Spleen (tissue), 11 donors: ENCODE measurements at regions not wholly inside any gene's neighbourhood (a gene's known extent, or its start where the extent isn't known, plus 50 kb on each side); places are given as distances from the start of the nearest gene placed in this dataset.

Experiments
- DNase-seq: peaks from one replicate; pipeline ENCODE4 v3.0.0-alpha.2; 2020
- H3K27ac ChIP-seq, 8 donors: fragments of 200-600 bp; sonication (generic) in 7 of 8; 1 replicate in 4 of 8; 2 replicates in 4 of 8; pipeline versions ENCODE4 v1.5.0 to v1.8.0; 2016 to 2021; ENCODE audit warnings: inconsistent platforms in 4 of 8, mild to moderate bottlenecking in 4 of 8, moderate library complexity in 1 of 8
- H3K27me3 ChIP-seq, 7 donors: fragments of 200-600 bp; sonication (generic) in 6 of 7; replicated peaks in 1 of 7; 1 replicate in 4 of 7; 2 replicates in 3 of 7; pipeline versions ENCODE4 v1.5.0 to v1.8.0; 2016 to 2021; ENCODE audit warnings: inconsistent platforms in 3 of 7, mild to moderate bottlenecking in 1 of 7
- H3K36me3 ChIP-seq, 6 donors: fragments of 200-600 bp; sonication (generic) in 5 of 6; 1 replicate in 4 of 6; 2 replicates in 2 of 6; pipeline versions ENCODE4 v1.5.0 to v1.8.0; 2016 to 2021; ENCODE audit warnings: inconsistent platforms in 2 of 6
- H3K4me1 ChIP-seq, 6 donors: fragments of 200-600 bp; sonication (generic) in 5 of 6; 1 replicate in 3 of 6; 2 replicates in 3 of 6; pipeline versions ENCODE4 v1.5.0 to v1.8.0; 2016 to 2021; ENCODE audit warnings: inconsistent platforms in 3 of 6
- H3K4me3 ChIP-seq, 8 donors: fragments of 200-600 bp; sonication (generic) in 7 of 8; 1 replicate in 4 of 8; 2 replicates in 4 of 8; pipeline versions ENCODE4 v1.5.0 to v1.8.0; 2016 to 2021; ENCODE audit warnings: inconsistent platforms in 4 of 8, mild to moderate bottlenecking in 4 of 8, moderate library complexity in 2 of 8
- H3K9me3 ChIP-seq, 8 donors: fragments of 200-600 bp; sonication (generic) in 7 of 8; 1 replicate in 4 of 8; 2 replicates in 4 of 8; pipeline versions ENCODE4 v1.5.0 to v1.8.0; 2016 to 2021; ENCODE audit warnings: inconsistent platforms in 4 of 8
- POLR2A ChIP-seq, 3 donors: fragments of 450-650 bp; IDR thresholded peaks; one replicate each; pipeline ENCODE4 v1.5.1; 2017; ENCODE audit warnings: antibody characterized with exemption in 3 of 3, mild to moderate bottlenecking in 1 of 3
- POLR2AphosphoS5 ChIP-seq, 3 donors: sonication (generic); formaldehyde crosslinking; IDR thresholded peaks; one replicate each; pipeline ENCODE4 v1.5.1; 2017; ENCODE audit warnings: antibody characterized with exemption in 3 of 3
- WGBS, 5 donors: extraction: QIAGEN DNeasy Blood & Tissue Kit in 3 of 5; methylation state at CpG; one replicate each; pipeline versions ENCODE4 v1.1.5 to v1.1.7; 2013 to 2018; 5-methylcytosine and 5-hydroxymethylcytosine counted together
- intact Hi-C: fragments of 100-400 bp; cut with DNase I; formaldehyde crosslinking; loops from one replicate; pipeline ENCODE4 v1.15.0; 2023; ENCODE audit warnings: low total_unique reads
- TF ChIP-seq, protein P1 (sequence below), 11 experiments: fragments of 200-600 bp in 7 of 11; fragments of 450-650 bp in 4 of 11; sonication (generic) in 4 of 11; IDR thresholded peaks in 8 of 11; conservative IDR thresholded peaks in 3 of 11; 1 replicate in 7 of 11; 2 replicates in 4 of 11; pipeline versions ENCODE4 v1.4.0 to v1.8.0; 2016 to 2021; ENCODE audit warnings: antibody characterized with exemption in 11 of 11, inconsistent platforms in 4 of 11, mild to moderate bottlenecking in 1 of 11
- donor health status: healthy with polysubstance abuse.
- donor health status: DM: no; HTN: no; CAD: no; lungs with moderate emphysema.
- donor health status: DM: no; HTN: no; CAD: no.
- donor health status: Bipolar disorder and iron deficiency.
- donor health status: healthy.
- donor health status: DM: no; HTN: no; CAD: no.
- donor health status: DM: yes; HTN: yes; CAD: no.

DNA sequence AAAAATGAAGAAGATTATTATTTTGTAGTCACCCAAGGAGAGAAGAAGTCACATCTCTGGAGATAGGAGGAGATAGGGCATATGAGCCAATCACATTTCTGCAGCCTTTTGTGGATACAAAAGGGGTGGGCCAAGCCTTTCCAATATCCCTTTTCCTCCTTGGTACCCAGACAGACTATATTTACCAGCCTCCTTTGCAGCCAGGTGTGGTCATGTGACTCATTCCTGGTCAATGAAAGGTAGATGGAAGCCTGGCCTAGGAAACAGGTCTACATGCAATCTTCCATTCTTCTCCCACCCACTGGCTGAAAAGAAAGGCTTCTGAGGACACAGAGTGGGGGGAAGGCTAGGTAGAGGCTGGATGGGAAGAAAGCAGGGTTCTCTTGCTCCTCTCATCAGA, 58.1 kb upstream of the ERG start:
- no peaks in the 10 kb centered on the region for H3K4me1 ChIP-seq
- H3K36me3 ChIP-seq: no peaks in the 10 kb centered on the region
- no peak for TF ChIP-seq POLR2AphosphoS5 (IDR thresholded peaks at IDR 0.05)
- no peak for TF ChIP-seq POLR2A (IDR thresholded peaks at IDR 0.05)
- TF ChIP-seq, protein P1, sequence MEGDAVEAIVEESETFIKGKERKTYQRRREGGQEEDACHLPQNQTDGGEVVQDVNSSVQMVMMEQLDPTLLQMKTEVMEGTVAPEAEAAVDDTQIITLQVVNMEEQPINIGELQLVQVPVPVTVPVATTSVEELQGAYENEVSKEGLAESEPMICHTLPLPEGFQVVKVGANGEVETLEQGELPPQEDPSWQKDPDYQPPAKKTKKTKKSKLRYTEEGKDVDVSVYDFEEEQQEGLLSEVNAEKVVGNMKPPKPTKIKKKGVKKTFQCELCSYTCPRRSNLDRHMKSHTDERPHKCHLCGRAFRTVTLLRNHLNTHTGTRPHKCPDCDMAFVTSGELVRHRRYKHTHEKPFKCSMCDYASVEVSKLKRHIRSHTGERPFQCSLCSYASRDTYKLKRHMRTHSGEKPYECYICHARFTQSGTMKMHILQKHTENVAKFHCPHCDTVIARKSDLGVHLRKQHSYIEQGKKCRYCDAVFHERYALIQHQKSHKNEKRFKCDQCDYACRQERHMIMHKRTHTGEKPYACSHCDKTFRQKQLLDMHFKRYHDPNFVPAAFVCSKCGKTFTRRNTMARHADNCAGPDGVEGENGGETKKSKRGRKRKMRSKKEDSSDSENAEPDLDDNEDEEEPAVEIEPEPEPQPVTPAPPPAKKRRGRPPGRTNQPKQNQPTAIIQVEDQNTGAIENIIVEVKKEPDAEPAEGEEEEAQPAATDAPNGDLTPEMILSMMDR (IDR thresholded peaks at IDR 0.05 in 8 of 11, conservative IDR thresholded peaks at IDR 0.05 in 3 of 11): no peak
- DNase-seq: no peak
- no peaks in the 10 kb centered on the region for H3K9me3 ChIP-seq
- H3K27me3 ChIP-seq: no peaks in the 10 kb centered on the region
- intact Hi-C loops: no loop called here
- no peak overlapping the region for H3K27ac ChIP-seq
- no peak overlapping the region for H3K4me3 ChIP-seq

DNA sequence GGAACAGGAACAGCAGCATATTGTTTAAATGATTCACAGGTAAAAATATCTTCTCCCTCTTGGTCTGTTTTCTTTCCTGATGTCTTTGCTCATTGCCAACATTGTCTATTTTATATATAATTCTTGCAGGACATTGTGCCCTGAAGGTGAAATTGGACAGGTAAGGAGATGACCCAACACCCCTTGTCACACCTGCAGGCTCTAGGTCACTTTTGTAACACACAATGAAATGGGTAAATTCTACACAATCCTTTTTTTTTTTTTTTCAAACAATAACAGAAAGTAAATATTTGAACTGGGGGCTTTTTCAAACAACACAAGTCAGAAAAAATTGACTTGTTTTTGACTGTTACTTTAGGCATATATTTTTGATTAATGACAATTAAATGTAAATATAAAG, 62.9 kb upstream of the ERG start:
- no peaks in the 10 kb centered on the region for H3K9me3 ChIP-seq
- H3K36me3 ChIP-seq: no peaks in the 10 kb centered on the region
- H3K4me1 ChIP-seq: no peaks in the 10 kb centered on the region
- H3K27ac ChIP-seq: no peak overlapping the region
- intact Hi-C loops: no loop called here
- TF ChIP-seq POLR2A (IDR thresholded peaks at IDR 0.05) (no peak), POLR2AphosphoS5 (IDR thresholded peaks at IDR 0.05) (no peak)
- TF ChIP-seq, protein P1 (IDR thresholded peaks at IDR 0.05 in 8 of 11, conservative IDR thresholded peaks at IDR 0.05 in 3 of 11): no peak
- no peak overlapping the region for H3K4me3 ChIP-seq
- no peaks in the 10 kb centered on the region for H3K27me3 ChIP-seq
- DNase-seq: no peak

DNA sequence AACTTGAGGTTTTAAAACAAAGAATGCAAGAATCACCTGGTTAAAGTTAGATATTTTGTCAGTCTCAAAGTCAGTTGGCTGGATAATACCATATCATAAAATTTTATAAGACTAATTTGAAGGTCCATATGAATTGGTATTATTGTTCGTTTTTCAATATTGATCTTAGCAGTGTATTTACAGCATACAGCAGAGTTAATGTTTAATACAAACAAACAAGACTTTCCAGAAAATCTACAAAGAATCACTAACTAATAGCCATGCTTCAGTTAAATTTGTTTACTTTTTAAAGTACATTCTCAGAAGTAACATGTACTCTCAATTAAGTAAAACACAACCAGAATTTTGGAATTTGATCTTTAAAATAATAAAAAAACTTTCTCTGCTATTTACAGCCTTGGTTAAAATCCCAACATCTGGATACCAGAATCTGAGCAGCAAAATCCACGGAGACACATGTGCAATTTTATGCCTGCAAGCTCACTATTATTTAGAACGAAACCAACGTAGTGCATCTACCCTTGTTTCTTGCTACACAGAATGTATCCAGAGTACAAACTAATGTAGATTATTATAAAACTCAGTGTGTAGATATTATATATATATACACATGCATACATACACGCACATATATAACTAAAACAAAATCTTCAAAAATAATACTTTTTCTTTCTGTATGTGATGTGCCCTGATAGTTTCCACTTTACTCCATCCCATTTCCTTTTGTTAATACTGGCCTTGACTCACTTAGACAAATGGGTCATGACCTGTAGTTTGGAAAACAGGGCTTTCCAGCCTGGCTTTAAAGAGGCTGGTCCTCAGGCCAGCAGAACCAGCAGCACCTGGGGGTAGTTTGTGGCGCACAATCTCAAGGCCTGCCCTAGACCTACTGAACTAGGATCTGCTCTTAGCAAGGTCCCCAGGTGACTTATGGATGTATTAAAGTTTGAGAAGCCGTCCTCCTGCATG, 63.6 kb upstream of the ERG start:
- TF ChIP-seq POLR2AphosphoS5 (IDR thresholded peaks at IDR 0.05): no peak
- no peak for TF ChIP-seq POLR2A (IDR thresholded peaks at IDR 0.05)
- TF ChIP-seq, protein P1 (IDR thresholded peaks at IDR 0.05 in 8 of 11, conservative IDR thresholded peaks at IDR 0.05 in 3 of 11): no peak
- WGBS, 5 donors: 77 to 92% (median 88%) methylated on average over 7 of the region's 7 CpGs
- Histone ChIP-seq H3K36me3 (no peaks in the 10 kb centered on the region), H3K4me3 (no peak overlapping the region), H3K4me1 (no peaks in the 10 kb centered on the region), H3K27ac (no peak overlapping the region), H3K27me3 (no peaks in the 10 kb centered on the region), H3K9me3 (no peaks in the 10 kb centered on the region)
- intact Hi-C loops: no loop called here
- DNase-seq: no peak

DNA sequence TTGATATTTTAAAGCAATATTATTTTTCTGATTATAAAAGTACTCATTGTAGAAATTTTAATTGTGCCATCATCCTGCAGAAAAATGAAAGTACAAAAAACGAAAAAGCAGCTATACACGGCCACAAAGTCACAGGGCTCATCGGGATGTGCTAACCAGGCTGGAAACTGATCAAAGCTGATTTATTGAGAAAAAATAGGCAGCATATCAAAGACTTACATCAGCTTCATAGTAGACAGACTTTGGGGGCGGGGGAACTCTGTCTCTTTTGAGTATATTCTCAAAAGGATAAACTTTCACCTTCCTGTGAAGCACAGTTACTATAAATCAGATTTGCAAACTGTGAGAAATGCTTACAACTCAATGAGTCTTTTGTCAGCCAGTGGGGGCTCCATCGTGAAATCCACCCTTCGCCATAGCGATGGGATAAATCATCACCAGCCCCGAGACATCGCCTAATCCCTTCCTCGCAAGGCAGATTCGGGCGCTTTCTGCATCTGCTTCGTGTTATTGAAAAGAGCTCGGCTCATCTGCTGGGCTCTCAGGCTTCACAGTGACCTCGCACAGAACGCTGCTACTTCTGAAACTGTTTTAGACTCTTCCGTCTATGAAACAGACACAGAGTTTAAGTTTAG, 69.2 kb upstream of the ERG start:
- Histone ChIP-seq H3K4me3 (peak overlapping the region in 2 of 8 donors; percentile 4 to 13), H3K27me3 (peaks cover 0 to 5% (median 0%) of the 10 kb centered on the region in 7 donors), H3K4me1 (no peaks in the 10 kb centered on the region), H3K27ac (no peak overlapping the region), H3K9me3 (peaks cover 0 to 2% (median 0%) of the 10 kb centered on the region in 8 donors), H3K36me3 (no peaks in the 10 kb centered on the region)
- intact Hi-C loops: no loop called here
- WGBS, 5 donors: 72 to 89% (median 82%) methylated on average over 17 of the region's 17 CpGs
- TF ChIP-seq POLR2A (IDR thresholded peaks at IDR 0.05) (no peak), POLR2AphosphoS5 (IDR thresholded peaks at IDR 0.05) (no peak)
- TF ChIP-seq, protein P1 (IDR thresholded peaks at IDR 0.05 in 8 of 11, conservative IDR thresholded peaks at IDR 0.05 in 3 of 11): no peak
- no peak for DNase-seq
